Activated T-cell treated with anti-CD3 and anti-CD28 coated beads, Interleukin-2, amount 50 U/mL, for 24 hours (primary cell): ENCODE measurements at regions not wholly inside any gene's neighbourhood (a gene's known extent, or its start where the extent isn't known, plus 50 kb on each side); places are given as distances from the start of the nearest gene placed in this dataset.
A peak's percentile ranks its signal among the peaks of the same experiment; 100 is the strongest.

Experiments
- DNase-seq: peaks from one replicate; pipeline ENCODE4 v3.0.0-alpha.2; 2020
- H3K27ac Mint-ChIP-seq: 2 replicates; pipeline ENCODE4 v1.8.0; 2020; ENCODE audit warnings: mild to moderate bottlenecking, mixed read lengths
- H3K27me3 Mint-ChIP-seq: 2 replicates; pipeline ENCODE4 v1.8.0; 2020; ENCODE audit warnings: mixed read lengths
- H3K36me3 Mint-ChIP-seq: 2 replicates; pipeline ENCODE4 v1.8.0; 2020; ENCODE audit warnings: low read depth, mixed read lengths
- H3K4me1 Mint-ChIP-seq: 2 replicates; pipeline ENCODE4 v1.8.0; 2020; ENCODE audit warnings: low read depth, mixed read lengths
- H3K4me3 Mint-ChIP-seq: 2 replicates; pipeline ENCODE4 v1.8.0; 2020; ENCODE audit warnings: mild to moderate bottlenecking, moderate library complexity, mixed read lengths
- H3K9me3 Mint-ChIP-seq: 2 replicates; pipeline ENCODE4 v1.8.0; 2020; ENCODE audit warnings: mixed read lengths

DNA sequence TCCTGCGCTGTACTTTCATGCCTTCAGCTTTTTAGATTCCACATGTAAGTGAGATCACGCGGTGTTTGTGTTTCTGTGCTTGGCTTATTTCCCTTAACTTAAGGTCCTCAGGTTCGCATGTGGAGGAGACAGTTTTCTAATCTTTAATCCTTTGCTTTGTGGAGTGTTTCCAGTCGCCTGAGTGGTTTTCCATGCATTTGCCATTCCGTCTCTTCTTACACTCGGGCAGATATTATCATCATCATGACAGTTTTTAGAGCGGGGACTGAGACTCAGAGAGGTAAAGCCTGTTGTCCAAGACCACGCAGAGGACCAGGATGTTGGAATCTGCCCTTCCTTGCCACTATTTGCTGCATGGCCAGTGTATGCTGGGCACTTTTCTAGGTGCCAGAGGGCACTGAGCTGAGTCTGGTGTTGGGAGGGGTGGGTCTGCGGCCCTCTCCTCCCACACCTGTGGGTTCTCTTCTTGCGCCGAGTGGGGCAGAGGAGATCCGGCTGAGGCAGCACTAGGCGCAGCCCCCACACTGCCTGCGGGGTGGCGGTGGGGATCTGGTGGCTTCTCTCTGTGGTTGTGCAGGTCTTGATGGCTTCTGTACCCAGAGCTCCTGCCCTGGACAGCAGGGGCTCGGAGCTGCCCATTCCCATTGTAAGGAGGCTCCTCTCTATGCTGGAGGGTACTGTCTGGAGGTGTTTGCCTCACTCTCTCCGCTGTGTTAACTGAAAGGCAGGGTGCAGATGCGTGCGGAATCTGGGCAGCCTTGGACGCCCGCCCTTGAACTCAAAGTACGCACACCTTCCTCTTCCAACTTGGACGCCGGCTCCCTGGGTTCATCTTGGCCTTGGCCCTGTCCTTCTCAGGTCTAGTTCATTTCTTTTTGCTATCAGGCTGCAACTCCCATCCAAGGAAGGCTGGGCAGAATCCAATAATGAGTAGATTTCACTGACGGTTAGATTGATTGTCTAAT, 156.0 kb upstream of the RGMA start:
- no peak overlapping the region for H3K27ac Mint-ChIP-seq
- no peaks in the 10 kb centered on the region for H3K36me3 Mint-ChIP-seq
- DNase-seq: no peak
- H3K4me1 Mint-ChIP-seq: no peaks in the 10 kb centered on the region
- H3K27me3 Mint-ChIP-seq: peaks cover 13% of the 10 kb centered on the region
- H3K9me3 Mint-ChIP-seq: no peaks in the 10 kb centered on the region
- no peak overlapping the region for H3K4me3 Mint-ChIP-seq

DNA sequence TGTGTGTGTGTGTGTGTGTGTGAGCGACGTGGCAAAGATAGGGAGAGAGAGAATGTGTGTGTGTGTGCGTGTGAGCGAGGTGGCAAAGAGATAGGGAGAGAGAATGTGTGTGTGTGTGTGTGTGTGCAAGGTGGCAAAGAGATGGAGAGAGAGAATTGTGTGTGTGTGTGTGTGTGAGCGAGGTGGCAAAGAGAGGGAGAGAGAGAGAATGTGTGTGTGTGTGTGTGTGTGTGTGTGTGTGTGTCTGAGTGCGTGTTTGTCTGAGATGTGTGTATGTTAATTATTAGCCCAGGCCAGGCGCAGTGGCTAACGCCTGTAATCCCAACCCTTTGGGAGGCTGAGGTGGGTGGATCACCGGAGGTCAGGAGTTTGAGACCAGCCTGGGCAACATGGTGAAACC, 154.6 kb upstream of the RGMA start:
- H3K4me3 Mint-ChIP-seq: no peak overlapping the region
- no peaks in the 10 kb centered on the region for H3K9me3 Mint-ChIP-seq
- no peaks in the 10 kb centered on the region for H3K4me1 Mint-ChIP-seq
- no peaks in the 10 kb centered on the region for H3K36me3 Mint-ChIP-seq
- peaks cover 20% of the 10 kb centered on the region for H3K27me3 Mint-ChIP-seq
- no peak overlapping the region for H3K27ac Mint-ChIP-seq
- no peak for DNase-seq

DNA sequence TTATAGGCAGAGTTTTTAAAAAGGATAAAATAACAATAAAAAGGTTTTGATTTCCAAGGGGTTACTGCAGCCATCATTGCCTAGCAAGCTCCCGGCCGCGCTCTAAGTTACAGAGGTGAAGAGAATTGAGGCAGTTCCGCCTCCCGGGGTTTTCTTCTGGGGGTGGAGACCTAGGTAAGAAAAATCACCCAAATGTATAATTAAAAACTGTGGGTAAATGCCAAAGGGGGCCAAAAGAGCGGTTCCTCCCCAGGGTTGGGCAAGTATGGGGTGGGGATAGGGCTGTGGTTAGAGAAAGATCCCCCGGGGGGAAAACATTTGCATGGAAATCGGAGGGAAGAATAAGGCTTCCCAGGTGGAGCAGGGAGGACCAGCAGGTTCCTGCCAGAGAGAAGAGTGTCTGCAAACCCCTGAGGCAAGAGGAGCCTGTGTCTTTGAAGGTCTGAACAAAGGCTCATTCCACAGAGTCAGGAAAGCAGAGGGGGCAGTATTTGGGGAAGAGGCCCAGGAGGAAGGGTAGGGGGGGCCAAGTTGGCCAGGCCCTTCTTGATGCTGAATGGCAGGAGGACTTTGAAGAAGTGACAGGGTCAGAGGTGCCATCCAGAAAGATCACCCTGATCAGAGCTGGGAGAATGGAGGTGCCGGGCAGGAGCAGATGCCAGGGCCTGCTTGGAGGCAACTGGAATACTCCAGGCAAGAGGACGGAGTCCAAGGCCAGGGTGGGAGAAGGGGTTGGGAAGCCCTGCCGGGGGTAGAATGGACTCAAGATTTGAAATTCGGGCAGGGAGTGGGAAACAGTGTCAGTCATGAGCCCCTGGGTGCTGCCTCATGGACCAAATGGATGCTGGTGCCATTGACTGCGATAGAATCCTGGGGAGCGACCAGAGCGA, 152.9 kb upstream of the RGMA start:
- no peaks in the 10 kb centered on the region for H3K4me1 Mint-ChIP-seq
- no peak for DNase-seq
- H3K27ac Mint-ChIP-seq: no peak overlapping the region
- H3K9me3 Mint-ChIP-seq: no peaks in the 10 kb centered on the region
- H3K4me3 Mint-ChIP-seq: no peak overlapping the region
- H3K27me3 Mint-ChIP-seq: peaks cover 23% of the 10 kb centered on the region
- H3K36me3 Mint-ChIP-seq: no peaks in the 10 kb centered on the region

DNA sequence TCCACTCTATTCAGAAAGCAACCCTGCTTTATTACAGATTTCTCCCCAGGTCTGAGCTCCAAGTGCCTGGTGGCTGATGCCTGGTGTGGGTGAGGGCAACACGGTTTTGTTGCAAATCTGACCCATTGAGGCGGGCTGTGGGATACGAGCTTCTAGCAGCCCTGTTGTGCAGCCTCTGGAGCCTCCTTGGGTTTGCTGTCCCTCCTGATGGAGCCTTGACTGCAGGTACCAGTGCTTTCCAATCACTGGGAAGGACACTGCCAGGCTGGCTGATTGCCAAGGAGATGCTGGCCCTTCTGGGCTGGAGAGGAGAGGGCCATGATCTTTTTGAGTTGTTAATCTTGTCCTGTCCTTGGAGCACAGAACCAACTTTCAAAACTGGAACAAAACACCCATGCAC, 151.0 kb upstream of the RGMA start:
- H3K9me3 Mint-ChIP-seq: no peaks in the 10 kb centered on the region
- H3K4me3 Mint-ChIP-seq: no peak overlapping the region
- H3K27me3 Mint-ChIP-seq: peaks cover 30% of the 10 kb centered on the region
- H3K27ac Mint-ChIP-seq: no peak overlapping the region
- peaks cover 12% of the 10 kb centered on the region for H3K4me1 Mint-ChIP-seq
- no peaks in the 10 kb centered on the region for H3K36me3 Mint-ChIP-seq
- DNase-seq: no peak

DNA sequence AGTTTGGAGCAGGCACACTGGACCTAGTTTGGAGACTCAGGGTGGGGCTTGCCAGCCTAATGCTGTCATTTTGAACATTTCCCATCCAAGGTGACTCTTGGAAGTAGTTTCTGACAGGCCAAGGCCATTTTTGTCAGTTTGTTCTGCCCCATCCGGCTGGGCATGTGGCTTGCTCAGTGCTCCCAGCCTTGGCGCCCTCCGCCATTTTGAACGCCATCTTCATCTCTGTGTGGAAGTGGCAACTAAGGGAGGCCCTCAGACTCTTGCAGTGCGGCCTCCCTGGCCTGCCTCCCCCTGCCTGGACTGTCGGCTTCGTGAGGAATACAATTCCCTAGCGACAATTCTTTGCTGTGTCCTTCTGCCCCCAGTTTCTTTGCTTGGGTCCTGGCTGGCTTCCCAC, 150.6 kb upstream of the RGMA start:
- no peak for DNase-seq
- Mint-ChIP-seq H3K27ac (no peak overlapping the region), H3K4me1 (peaks cover 12% of the 10 kb centered on the region), H3K4me3 (no peak overlapping the region), H3K27me3 (peaks cover 31% of the 10 kb centered on the region), H3K36me3 (no peaks in the 10 kb centered on the region), H3K9me3 (no peaks in the 10 kb centered on the region)

DNA sequence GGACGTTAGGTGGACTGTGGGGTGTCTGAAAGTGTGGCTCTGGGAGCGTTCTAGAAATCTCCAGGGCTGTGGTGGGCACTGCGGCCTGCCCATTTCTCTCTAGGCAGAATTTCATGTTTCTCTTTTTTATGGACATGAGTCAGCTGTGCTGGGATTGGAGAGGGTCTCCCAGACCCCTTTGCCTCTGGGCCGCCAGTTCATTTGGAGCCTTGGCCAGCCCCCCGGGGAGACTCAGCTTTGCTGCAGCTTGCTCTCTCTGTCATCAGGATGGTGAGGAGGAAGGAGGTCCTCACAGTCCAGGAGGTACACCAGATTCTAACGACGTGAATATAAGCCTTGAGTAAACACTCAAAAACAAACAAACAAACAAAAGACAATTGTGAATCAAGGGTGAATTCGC, 149.6 kb upstream of the RGMA start:
- H3K27me3 Mint-ChIP-seq: peaks cover 35% of the 10 kb centered on the region
- no peaks in the 10 kb centered on the region for H3K9me3 Mint-ChIP-seq
- H3K36me3 Mint-ChIP-seq: no peaks in the 10 kb centered on the region
- H3K27ac Mint-ChIP-seq: no peak overlapping the region
- no peak overlapping the region for H3K4me3 Mint-ChIP-seq
- H3K4me1 Mint-ChIP-seq: peaks cover 12% of the 10 kb centered on the region
- no peak for DNase-seq

DNA sequence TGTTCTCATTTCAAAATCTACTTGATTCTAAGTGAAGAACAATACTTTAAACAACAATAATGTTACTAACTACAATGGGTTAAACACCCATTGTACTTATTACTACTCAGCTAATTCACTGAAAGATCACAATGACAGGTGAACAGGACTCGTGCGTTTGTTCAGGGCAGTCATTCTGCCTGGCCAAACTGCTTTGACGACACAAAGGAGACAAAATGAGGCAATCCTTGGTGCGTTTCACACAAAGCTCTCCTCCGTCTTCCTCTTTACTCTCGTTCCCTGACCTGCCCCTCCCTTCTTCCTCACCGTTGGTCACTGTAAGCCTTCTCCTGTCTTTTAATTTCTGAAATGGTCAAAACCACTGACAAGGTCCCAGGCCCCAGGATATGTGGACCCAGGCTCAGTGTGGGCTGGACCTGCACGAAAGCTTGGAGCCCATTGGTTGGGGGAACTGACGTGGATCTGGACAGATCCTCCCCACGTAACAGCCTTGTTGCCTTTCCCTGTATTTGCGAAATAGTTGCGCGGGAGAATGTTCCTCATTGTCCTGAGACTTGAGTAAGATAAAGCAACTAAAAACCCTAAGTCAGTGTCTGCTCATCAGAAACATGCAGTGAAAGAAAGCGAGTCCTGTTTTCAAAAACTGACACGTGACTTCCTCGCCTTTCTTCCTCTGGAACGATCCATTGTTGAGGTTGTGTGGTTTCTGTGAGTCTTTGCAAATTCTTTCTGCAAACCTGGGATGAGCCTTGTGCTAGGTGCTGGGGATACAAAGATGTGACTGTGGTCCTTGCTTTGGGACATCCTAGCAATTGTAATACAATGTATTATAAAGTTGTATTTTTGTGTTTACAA, 147.1 kb upstream of the RGMA start:
- Mint-ChIP-seq H3K27ac (no peak overlapping the region), H3K4me1 (peaks cover 12% of the 10 kb centered on the region), H3K36me3 (no peaks in the 10 kb centered on the region), H3K9me3 (no peaks in the 10 kb centered on the region), H3K4me3 (peak overlapping the region; percentile 59), H3K27me3 (peaks cover 45% of the 10 kb centered on the region)
- DNase-seq: peak; percentile 32

DNA sequence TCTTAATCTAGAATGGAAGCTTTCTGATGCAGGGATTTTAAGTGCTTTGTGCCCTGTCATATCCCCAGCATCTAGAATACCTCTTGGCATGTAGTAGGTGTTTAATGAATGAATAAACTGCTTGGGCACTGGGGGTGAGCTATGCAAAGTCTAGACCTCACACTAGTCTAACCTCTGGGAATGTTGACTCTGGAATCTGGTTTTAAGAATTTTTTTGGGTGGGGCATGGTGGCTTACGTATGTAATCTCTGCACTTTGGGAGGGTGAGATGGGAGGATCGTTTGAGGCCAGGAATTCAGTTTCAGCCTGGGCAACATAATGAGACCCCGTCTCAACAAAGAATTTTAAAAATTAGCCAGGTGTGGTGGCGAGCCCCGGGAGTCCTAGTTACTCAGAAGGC, 146.3 kb upstream of the RGMA start:
- no peak overlapping the region for H3K4me3 Mint-ChIP-seq

DNA sequence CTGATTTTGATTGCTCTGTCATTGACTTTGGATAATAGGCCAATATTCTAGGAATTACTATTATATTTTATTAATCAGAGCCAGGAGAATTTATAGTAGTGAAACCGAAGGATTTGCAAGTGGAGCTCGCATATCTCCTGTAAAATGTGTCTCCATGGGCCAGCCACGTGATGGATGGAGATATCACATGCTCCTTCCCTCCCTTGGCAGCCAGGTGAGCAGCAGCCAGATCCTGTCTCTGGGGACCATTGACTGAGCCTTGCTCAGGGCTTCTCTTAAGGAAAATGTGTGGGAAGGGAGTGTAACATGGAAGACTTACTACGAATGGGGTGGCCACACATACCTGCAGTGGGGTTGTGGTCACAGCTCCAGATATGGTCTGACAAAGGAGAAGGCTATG, 144.7 kb upstream of the RGMA start:
- DNase-seq: no peak
- Mint-ChIP-seq H3K27me3 (peaks cover 47% of the 10 kb centered on the region), H3K9me3 (no peaks in the 10 kb centered on the region), H3K27ac (no peak overlapping the region), H3K4me1 (peaks cover 12% of the 10 kb centered on the region), H3K4me3 (no peak overlapping the region), H3K36me3 (no peaks in the 10 kb centered on the region)

More for the DNA sequence above, 146.3 kb upstream of the RGMA start:
- H3K36me3 Mint-ChIP-seq: no peaks in the 10 kb centered on the region
- no peak overlapping the region for H3K27ac Mint-ChIP-seq
- H3K9me3 Mint-ChIP-seq: no peaks in the 10 kb centered on the region
- peaks cover 52% of the 10 kb centered on the region for H3K27me3 Mint-ChIP-seq
- no peak for DNase-seq
- H3K4me1 Mint-ChIP-seq: peaks cover 12% of the 10 kb centered on the region

DNA sequence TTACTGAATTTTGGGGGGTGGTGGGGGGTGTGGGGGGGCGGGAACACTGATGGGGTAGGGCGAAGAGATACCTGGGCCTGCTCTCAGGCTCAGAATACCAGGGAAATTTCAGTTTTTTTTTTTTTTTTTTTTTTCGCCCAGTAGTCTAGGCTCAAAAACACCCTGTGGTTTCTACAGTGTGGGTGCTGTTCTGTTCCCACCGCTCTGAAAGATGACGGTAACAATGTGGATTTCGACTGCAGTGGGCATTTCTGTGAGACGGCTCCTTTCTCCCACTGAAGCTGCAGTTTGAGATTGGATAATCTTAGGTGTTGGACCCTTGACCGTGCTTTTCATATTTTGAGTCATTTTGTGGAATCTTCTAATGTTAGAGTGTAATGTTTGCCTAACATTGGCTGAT, 143.8 kb upstream of the RGMA start:
- no peak overlapping the region for H3K4me3 Mint-ChIP-seq
- no peak for DNase-seq
- peaks cover 42% of the 10 kb centered on the region for H3K27me3 Mint-ChIP-seq
- H3K4me1 Mint-ChIP-seq: peaks cover 12% of the 10 kb centered on the region
- H3K9me3 Mint-ChIP-seq: no peaks in the 10 kb centered on the region
- H3K27ac Mint-ChIP-seq: no peak overlapping the region
- H3K36me3 Mint-ChIP-seq: no peaks in the 10 kb centered on the region

DNA sequence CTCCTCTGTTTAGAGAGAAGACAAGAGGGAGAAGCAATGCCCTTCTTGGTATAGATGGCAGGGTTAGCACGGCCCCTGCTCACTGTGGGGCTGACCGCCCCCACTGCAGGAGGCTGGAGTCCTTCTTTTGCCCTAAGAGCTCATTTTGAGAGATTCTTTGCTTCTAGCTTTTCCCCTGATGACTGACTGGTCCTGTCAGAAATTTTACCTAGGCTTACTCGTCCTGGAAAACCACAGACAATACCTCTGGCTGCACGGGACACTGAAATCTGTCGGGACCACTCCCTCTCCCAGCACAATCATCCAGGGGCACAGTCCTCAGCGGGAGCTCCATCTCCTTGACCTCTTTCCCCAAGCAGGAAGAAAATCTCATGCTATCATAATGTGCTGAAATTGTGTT, 143.0 kb upstream of the RGMA start:
- Mint-ChIP-seq H3K36me3 (no peaks in the 10 kb centered on the region), H3K9me3 (no peaks in the 10 kb centered on the region), H3K27ac (no peak overlapping the region), H3K4me1 (peaks cover 12% of the 10 kb centered on the region), H3K4me3 (no peak overlapping the region), H3K27me3 (peaks cover 40% of the 10 kb centered on the region)
- DNase-seq: no peak

DNA sequence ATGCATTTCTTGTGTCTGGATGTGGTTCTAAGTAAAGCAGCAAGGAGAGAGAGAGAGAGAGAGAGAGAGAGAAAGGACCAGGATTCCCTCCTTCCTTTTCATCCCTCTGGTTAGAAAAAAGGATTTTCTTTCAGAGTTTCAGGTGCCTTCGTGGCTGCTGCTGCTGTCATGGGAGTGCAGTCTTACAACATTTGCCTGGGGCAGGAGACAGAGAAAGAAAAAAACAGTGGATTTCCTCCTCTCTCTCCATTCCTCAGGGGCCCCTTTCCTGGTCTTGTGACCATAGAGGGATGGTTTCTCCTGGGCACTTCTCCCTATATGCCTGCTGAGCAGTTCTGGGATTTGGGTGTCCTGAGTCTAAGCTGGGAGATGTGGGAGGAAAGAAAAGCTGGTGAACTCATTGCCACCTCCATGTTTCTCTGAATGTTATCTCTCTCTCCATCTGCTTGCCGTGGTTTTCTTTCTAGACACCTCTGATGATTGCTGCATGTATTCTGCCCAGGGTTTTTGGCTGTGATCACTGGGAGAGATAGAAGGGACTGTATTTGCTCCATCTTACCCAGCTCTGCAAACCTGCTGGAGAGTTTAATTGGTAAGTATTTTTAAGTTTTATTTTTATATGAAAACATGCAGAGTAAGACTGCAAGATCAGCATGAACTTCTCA, 142.4 kb upstream of the RGMA start:
- Mint-ChIP-seq H3K4me1 (peaks cover 8% of the 10 kb centered on the region), H3K27ac (no peak overlapping the region), H3K27me3 (peaks cover 39% of the 10 kb centered on the region), H3K36me3 (no peaks in the 10 kb centered on the region), H3K9me3 (no peaks in the 10 kb centered on the region), H3K4me3 (no peak overlapping the region)
- DNase-seq: no peak

DNA sequence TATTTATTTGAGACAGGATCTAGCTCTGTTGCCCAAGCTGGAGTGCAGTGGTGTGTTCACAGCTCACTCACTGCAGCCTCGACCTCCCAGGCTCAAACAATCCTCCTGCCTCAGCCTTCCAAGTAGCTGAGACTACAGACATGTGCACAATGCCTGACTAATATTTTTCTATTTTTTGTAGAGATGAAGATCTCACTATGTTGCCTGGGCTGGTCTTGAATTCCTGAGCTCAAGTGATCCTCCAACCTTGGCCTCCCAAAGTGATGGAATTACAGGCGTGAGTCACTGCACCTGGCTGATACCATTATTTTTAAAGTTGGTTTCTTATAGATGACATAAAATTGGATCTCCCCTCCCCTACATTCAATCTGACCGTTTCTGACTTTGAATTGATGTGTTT, 139.5 kb upstream of the RGMA start:
- H3K9me3 Mint-ChIP-seq: no peaks in the 10 kb centered on the region
- no peak for DNase-seq
- H3K27me3 Mint-ChIP-seq: peaks cover 38% of the 10 kb centered on the region
- peaks cover 4% of the 10 kb centered on the region for H3K4me1 Mint-ChIP-seq
- H3K4me3 Mint-ChIP-seq: no peak overlapping the region
- no peak overlapping the region for H3K27ac Mint-ChIP-seq
- H3K36me3 Mint-ChIP-seq: no peaks in the 10 kb centered on the region

DNA sequence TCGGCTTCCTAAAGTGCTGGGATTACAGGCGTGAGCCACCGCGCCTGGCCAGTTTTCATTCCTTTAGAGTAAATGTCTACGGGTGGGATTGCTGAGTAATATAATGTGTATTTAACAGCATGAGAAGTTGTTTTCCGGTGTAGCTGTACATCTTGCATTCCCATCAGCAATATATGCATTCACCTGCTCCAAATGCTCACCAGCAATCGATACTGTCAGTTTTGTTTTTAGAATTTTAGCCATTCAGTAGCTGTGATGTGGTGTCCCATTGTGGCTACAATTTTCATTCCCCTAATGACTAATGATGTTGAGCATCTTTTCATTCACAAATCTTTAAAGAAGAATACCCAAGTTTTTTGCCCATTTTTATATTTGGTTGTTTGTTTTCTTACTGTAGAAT, 134.8 kb upstream of the RGMA start:
- Mint-ChIP-seq H3K9me3 (no peaks in the 10 kb centered on the region), H3K36me3 (no peaks in the 10 kb centered on the region), H3K4me1 (peaks cover 4% of the 10 kb centered on the region), H3K27me3 (peaks cover 27% of the 10 kb centered on the region), H3K27ac (no peak overlapping the region), H3K4me3 (no peak overlapping the region)
- DNase-seq: no peak
